ENCODE measurements at regions not wholly inside any gene's neighbourhood (a gene's known extent, or its start where the extent isn't known, plus 50 kb on each side); places are given as distances from the start of the nearest gene placed in this dataset.
"Not testable (repeated sequence)": the region's sequence is repeated elsewhere in the genome, so short reads cannot be mapped to it uniquely, and the experiment has no call there.

GRCh38 chr14:105667663-105668020 lies 141.3 kb downstream of the TMEM121 start:
- H3K4me3 ChIP-seq; H3K27me3 ChIP-seq (ENCODE audit: control insufficient read depth in 3 of 3, insufficient read depth in 3 of 3, low read length in 2 of 3); DNase-seq; H3K27ac ChIP-seq (ENCODE audit: low read depth in 1 of 2, low read length in 1 of 2); H3K9me3 ChIP-seq (ENCODE audit: control insufficient read depth in 4 of 4, insufficient read depth in 3 of 4, low read length in 3 of 4); H3K36me3 ChIP-seq (ENCODE audit: control insufficient read depth in 4 of 4, insufficient read depth in 4 of 4, low read length in 4 of 4); ATAC-seq (ENCODE audit: insufficient read depth, low FRiP score); H3K9ac ChIP-seq (ENCODE audit: insufficient read depth in 1 of 2, low read length in 2 of 2); H3K4me1 ChIP-seq (ENCODE audit: control insufficient read depth in 5 of 5, insufficient read depth in 5 of 5, low read length in 5 of 5): not testable (repeated sequence)
- WGBS, 2 donors = 86 to 88% methylated on average over 5 to 11 of the region's 13 CpGs

GRCh38 chr14:105668021-105668420 lies 141.6 kb downstream of the TMEM121 start:
- not testable (repeated sequence) for H3K36me3 ChIP-seq (ENCODE audit: control insufficient read depth in 4 of 4, insufficient read depth in 4 of 4, low read length in 4 of 4); H3K27ac ChIP-seq (ENCODE audit: low read depth in 1 of 2, low read length in 1 of 2); H3K9ac ChIP-seq (ENCODE audit: insufficient read depth in 1 of 2, low read length in 2 of 2); ATAC-seq (ENCODE audit: insufficient read depth, low FRiP score); H3K4me3 ChIP-seq; DNase-seq; H3K9me3 ChIP-seq (ENCODE audit: control insufficient read depth in 4 of 4, insufficient read depth in 3 of 4, low read length in 3 of 4); H3K4me1 ChIP-seq (ENCODE audit: control insufficient read depth in 5 of 5, insufficient read depth in 5 of 5, low read length in 5 of 5); H3K27me3 ChIP-seq (ENCODE audit: control insufficient read depth in 3 of 3, insufficient read depth in 3 of 3, low read length in 2 of 3)
- 89 to 96% methylated on average over 21 to 22 of the region's 22 CpGs for WGBS, 2 donors

GRCh38 chr14:105668471-105669230 lies 142.3 kb downstream of the TMEM121 start:
- not testable (repeated sequence) for H3K27ac ChIP-seq (ENCODE audit: low read depth in 1 of 2, low read length in 1 of 2); DNase-seq; H3K4me1 ChIP-seq (ENCODE audit: control insufficient read depth in 5 of 5, insufficient read depth in 5 of 5, low read length in 5 of 5); H3K9me3 ChIP-seq (ENCODE audit: control insufficient read depth in 4 of 4, insufficient read depth in 3 of 4, low read length in 3 of 4); ATAC-seq (ENCODE audit: insufficient read depth, low FRiP score); H3K9ac ChIP-seq (ENCODE audit: insufficient read depth in 1 of 2, low read length in 2 of 2); H3K36me3 ChIP-seq (ENCODE audit: control insufficient read depth in 4 of 4, insufficient read depth in 4 of 4, low read length in 4 of 4); H3K4me3 ChIP-seq; H3K27me3 ChIP-seq (ENCODE audit: control insufficient read depth in 3 of 3, insufficient read depth in 3 of 3, low read length in 2 of 3)
- WGBS, 2 donors = 93 to 95% methylated on average over 29 of the region's 29 CpGs

GRCh38 chr14:105669231-105669610 lies 142.8 kb downstream of the TMEM121 start:
- not testable (repeated sequence) for H3K36me3 ChIP-seq (ENCODE audit: control insufficient read depth in 4 of 4, insufficient read depth in 4 of 4, low read length in 4 of 4); H3K9ac ChIP-seq (ENCODE audit: insufficient read depth in 1 of 2, low read length in 2 of 2); H3K4me1 ChIP-seq (ENCODE audit: control insufficient read depth in 5 of 5, insufficient read depth in 5 of 5, low read length in 5 of 5); H3K4me3 ChIP-seq; H3K27me3 ChIP-seq (ENCODE audit: control insufficient read depth in 3 of 3, insufficient read depth in 3 of 3, low read length in 2 of 3); H3K9me3 ChIP-seq (ENCODE audit: control insufficient read depth in 4 of 4, insufficient read depth in 3 of 4, low read length in 3 of 4); DNase-seq; H3K27ac ChIP-seq (ENCODE audit: low read depth in 1 of 2, low read length in 1 of 2); ATAC-seq (ENCODE audit: insufficient read depth, low FRiP score)
- 92 to 96% methylated on average over 5 to 7 of the region's 7 CpGs for WGBS, 2 donors

GRCh38 chr14:105669646-105670045 lies 143.3 kb downstream of the TMEM121 start:
- not testable (repeated sequence) for H3K27me3 ChIP-seq (ENCODE audit: control insufficient read depth in 3 of 3, insufficient read depth in 3 of 3, low read length in 2 of 3); H3K9me3 ChIP-seq (ENCODE audit: control insufficient read depth in 4 of 4, insufficient read depth in 3 of 4, low read length in 3 of 4); H3K36me3 ChIP-seq (ENCODE audit: control insufficient read depth in 4 of 4, insufficient read depth in 4 of 4, low read length in 4 of 4); DNase-seq; H3K27ac ChIP-seq (ENCODE audit: low read depth in 1 of 2, low read length in 1 of 2); H3K9ac ChIP-seq (ENCODE audit: insufficient read depth in 1 of 2, low read length in 2 of 2); H3K4me3 ChIP-seq; H3K4me1 ChIP-seq (ENCODE audit: control insufficient read depth in 5 of 5, insufficient read depth in 5 of 5, low read length in 5 of 5); ATAC-seq (ENCODE audit: insufficient read depth, low FRiP score)
- WGBS, 2 donors = 92 to 96% methylated on average over 15 to 16 of the region's 16 CpGs

- H3K27ac ChIP-seq (ENCODE audit: low read depth in 1 of 2, low read length in 1 of 2); H3K9me3 ChIP-seq (ENCODE audit: control insufficient read depth in 4 of 4, insufficient read depth in 3 of 4, low read length in 3 of 4); H3K27me3 ChIP-seq (ENCODE audit: control insufficient read depth in 3 of 3, insufficient read depth in 3 of 3, low read length in 2 of 3); H3K4me3 ChIP-seq; H3K36me3 ChIP-seq (ENCODE audit: control insufficient read depth in 4 of 4, insufficient read depth in 4 of 4, low read length in 4 of 4); H3K9ac ChIP-seq (ENCODE audit: insufficient read depth in 1 of 2, low read length in 2 of 2); ATAC-seq (ENCODE audit: insufficient read depth, low FRiP score); DNase-seq; H3K4me1 ChIP-seq (ENCODE audit: control insufficient read depth in 5 of 5, insufficient read depth in 5 of 5, low read length in 5 of 5): not testable (repeated sequence)
- WGBS, 2 donors = 93 to 94% methylated on average over 23 to 34 of the region's 55 CpGs
Measured at GRCh38 chr14:105672450-105673200, 146.2 kb downstream of the TMEM121 start.

GRCh38 chr14:105675433-105675832 lies 149.1 kb downstream of the TMEM121 start:
- H3K9ac ChIP-seq (ENCODE audit: insufficient read depth in 1 of 2, low read length in 2 of 2); H3K27me3 ChIP-seq (ENCODE audit: control insufficient read depth in 3 of 3, insufficient read depth in 3 of 3, low read length in 2 of 3); ATAC-seq (ENCODE audit: insufficient read depth, low FRiP score); H3K36me3 ChIP-seq (ENCODE audit: control insufficient read depth in 4 of 4, insufficient read depth in 4 of 4, low read length in 4 of 4); H3K9me3 ChIP-seq (ENCODE audit: control insufficient read depth in 4 of 4, insufficient read depth in 3 of 4, low read length in 3 of 4); H3K4me1 ChIP-seq (ENCODE audit: control insufficient read depth in 5 of 5, insufficient read depth in 5 of 5, low read length in 5 of 5); DNase-seq; H3K27ac ChIP-seq (ENCODE audit: low read depth in 1 of 2, low read length in 1 of 2); H3K4me3 ChIP-seq: not testable (repeated sequence)
- 79 to 83% methylated on average over 10 to 12 of the region's 14 CpGs for WGBS, 2 donors

GRCh38 chr14:105675905-105676670 lies 149.7 kb downstream of the TMEM121 start:
- 82 to 93% methylated on average over 12 to 13 of the region's 13 CpGs for WGBS, 2 donors
- not testable (repeated sequence) for H3K9ac ChIP-seq (ENCODE audit: insufficient read depth in 1 of 2, low read length in 2 of 2); H3K4me3 ChIP-seq; H3K27ac ChIP-seq (ENCODE audit: low read depth in 1 of 2, low read length in 1 of 2); H3K4me1 ChIP-seq (ENCODE audit: control insufficient read depth in 5 of 5, insufficient read depth in 5 of 5, low read length in 5 of 5); H3K9me3 ChIP-seq (ENCODE audit: control insufficient read depth in 4 of 4, insufficient read depth in 3 of 4, low read length in 3 of 4); ATAC-seq (ENCODE audit: insufficient read depth, low FRiP score); H3K36me3 ChIP-seq (ENCODE audit: control insufficient read depth in 4 of 4, insufficient read depth in 4 of 4, low read length in 4 of 4); DNase-seq; H3K27me3 ChIP-seq (ENCODE audit: control insufficient read depth in 3 of 3, insufficient read depth in 3 of 3, low read length in 2 of 3)
